ENCODE measurements at regions not wholly inside any gene's neighbourhood (a gene's known extent, or its start where the extent isn't known, plus 50 kb on each side); places are given as distances from the start of the nearest gene placed in this dataset.
"Not testable (repeated sequence)": the region's sequence is repeated elsewhere in the genome, so short reads cannot be mapped to it uniquely, and the experiment has no call there.

DNA sequence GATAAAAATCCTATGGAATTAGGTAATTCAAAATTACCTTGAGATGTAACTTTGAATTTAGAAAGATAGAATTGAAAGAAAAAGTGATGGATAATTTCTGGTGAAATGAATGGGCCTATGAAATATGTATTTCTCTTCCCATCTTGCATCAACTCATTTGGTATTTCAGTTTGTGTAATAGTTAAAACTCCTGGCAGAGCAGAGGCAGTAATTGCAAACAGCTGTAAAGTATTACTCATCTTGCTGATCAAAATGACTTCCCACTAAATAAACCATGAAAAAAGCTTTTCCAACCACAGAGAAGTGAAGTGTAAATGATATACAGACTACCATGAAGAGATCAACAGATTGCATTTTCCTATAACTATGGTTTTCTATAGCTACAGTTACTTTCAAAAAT lies 471.0 kb downstream of the TUBA3C start:
- ATAC-seq; DNase-seq; intact Hi-C loops (cut with micrococcal nuclease): not testable (repeated sequence)

DNA sequence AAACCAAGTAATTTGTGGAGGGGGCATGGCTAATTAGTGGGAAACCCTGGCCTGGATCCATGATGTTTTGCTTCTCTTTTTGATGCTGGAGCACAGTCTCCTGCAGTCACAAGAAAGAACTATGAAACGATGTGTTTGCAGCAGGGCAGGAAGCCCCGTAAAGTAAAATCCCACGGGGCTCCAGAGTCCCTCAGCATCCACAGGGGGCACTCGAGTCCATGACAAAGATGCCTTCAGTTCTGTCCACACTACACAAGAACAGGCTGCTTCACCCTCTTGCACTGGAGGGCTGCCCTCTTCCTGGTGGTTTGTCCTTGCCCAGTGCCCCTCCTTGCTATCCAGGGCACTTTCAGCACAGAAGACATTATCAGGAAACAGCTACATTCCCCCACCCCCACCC lies 475.1 kb downstream of the TUBA3C start:
- DNase-seq; ATAC-seq; intact Hi-C loops (cut with micrococcal nuclease): not testable (repeated sequence)

GRCh38 chr13:18702464-18703247 lies 479.0 kb downstream of the TUBA3C start:
- ATAC-seq; intact Hi-C loops (cut with micrococcal nuclease); DNase-seq: not testable (repeated sequence)

DNA sequence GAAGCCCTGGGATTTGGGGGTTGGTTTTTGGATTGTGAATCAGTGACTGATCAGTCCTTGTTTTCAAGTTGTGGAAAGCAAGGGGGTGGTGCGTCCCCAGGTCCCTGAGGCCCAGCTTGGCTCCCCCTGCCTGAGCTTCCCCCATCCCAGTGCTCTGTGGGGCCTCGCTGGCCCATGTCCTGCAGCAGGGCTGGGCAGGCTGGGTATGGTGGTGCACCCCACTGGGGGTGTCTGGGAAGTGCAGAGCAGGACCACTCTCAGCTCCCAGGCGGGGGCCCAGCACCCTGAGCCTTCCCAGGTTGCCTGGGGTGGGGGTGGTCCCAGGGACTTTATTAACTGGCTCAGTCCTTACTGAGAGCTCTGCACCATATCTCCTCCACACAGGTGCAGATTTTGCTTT lies 483.3 kb downstream of the TUBA3C start:
- DNase-seq; intact Hi-C loops (cut with micrococcal nuclease); ATAC-seq: not testable (repeated sequence)

GRCh38 chr13:18697851-18698250 lies 483.8 kb downstream of the TUBA3C start:
- ATAC-seq; intact Hi-C loops (cut with micrococcal nuclease); DNase-seq: not testable (repeated sequence)

- ATAC-seq; DNase-seq; intact Hi-C loops (cut with micrococcal nuclease): not testable (repeated sequence)
These were observed 484.4 kb downstream of the TUBA3C start for GRCh38 chr13:18697221-18697620.

- ATAC-seq; DNase-seq; intact Hi-C loops (cut with micrococcal nuclease): not testable (repeated sequence)
These were observed 504.2 kb downstream of the TUBA3C start for GRCh38 chr13:18677403-18677802.

- intact Hi-C loops (cut with micrococcal nuclease); ATAC-seq; DNase-seq: not testable (repeated sequence)
These were observed 506.4 kb downstream of the TUBA3C start for GRCh38 chr13:18675268-18675667.

- ATAC-seq; DNase-seq; intact Hi-C loops (cut with micrococcal nuclease): not testable (repeated sequence)
These were observed 507.8 kb downstream of the TUBA3C start for GRCh38 chr13:18673794-18674193.

DNA sequence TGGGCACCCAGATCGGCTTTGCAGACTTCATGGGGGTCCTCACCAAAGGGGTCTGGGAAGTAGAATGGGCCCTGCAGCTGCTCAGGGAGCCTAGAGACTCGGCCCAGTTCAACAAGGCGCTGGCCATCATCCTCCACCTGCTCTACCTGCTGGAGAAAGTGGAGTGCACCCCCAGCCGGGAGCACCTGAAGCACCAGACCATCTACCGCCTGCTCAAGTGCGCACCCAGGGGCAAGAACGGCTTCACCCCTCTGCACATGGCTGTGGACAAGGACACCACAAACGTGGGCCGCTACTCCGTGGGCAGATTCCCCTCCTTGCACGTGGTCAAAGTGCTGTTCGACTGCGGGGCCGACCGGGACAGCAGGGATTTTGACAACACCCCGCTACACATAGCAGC lies 515.0 kb downstream of the TUBA3C start:
- DNase-seq; ATAC-seq; intact Hi-C loops (cut with micrococcal nuclease): not testable (repeated sequence)

GRCh38 chr13:18665716-18666115 lies 515.9 kb downstream of the TUBA3C start:
- peak; percentile 25 for DNase-seq
- ATAC-seq; intact Hi-C loops (cut with micrococcal nuclease): not testable (repeated sequence)

- DNase-seq; intact Hi-C loops (cut with micrococcal nuclease); ATAC-seq: not testable (repeated sequence)
These were observed 516.5 kb downstream of the TUBA3C start for GRCh38 chr13:18665124-18665523.

DNA sequence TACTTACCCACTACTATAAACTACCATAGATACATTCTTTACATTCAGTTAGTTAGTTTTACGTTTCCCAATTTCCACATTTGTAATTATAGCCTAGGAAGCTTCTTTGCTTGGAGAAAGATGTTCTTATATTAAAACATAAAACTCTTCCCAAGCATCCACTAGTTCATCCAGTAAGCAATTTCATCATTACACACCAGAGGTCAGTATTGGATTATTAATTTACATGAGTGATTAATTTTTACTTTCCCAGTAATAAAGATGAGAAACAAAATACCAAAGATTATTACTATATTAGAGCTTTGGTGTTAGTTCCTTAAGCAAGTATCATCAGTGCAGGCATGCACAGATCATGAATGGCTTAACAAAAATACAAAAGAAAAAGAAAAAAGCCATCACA lies 518.4 kb downstream of the TUBA3C start:
- ATAC-seq; intact Hi-C loops (cut with micrococcal nuclease); DNase-seq: not testable (repeated sequence)

GRCh38 chr13:18643644-18644172 lies 537.9 kb downstream of the TUBA3C start:
- intact Hi-C loops (cut with micrococcal nuclease); ATAC-seq: not testable (repeated sequence)

GRCh38 chr13:18628928-18629327 lies 552.7 kb downstream of the TUBA3C start:
- intact Hi-C loops (cut with micrococcal nuclease); DNase-seq; ATAC-seq: not testable (repeated sequence)

More at GRCh38 chr13:18643644-18644172, 537.9 kb downstream of the TUBA3C start:
- peak; percentile 43 for DNase-seq

DNA sequence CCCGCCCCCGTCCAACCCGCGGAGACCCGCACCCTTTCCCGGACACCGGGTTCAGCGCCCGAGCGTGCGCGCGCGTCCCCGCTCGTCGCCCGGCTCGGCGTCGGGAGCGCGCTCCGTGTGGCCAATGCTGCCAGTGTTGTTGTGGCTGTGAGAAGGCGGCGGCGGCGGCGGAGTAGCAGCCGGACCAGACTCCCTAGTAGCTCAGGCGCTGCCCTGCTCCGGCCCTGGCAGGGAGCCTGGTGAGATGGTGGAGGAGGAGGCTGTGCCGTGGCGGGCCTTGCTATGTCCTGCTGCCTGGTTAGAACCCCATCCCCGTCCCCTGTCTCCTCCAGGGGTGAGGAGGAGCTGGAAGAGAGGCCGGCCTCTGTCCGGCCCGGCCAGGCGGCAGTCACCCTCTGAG lies 553.2 kb downstream of the TUBA3C start:
- no peak for DNase-seq
- ATAC-seq: no peak
- intact Hi-C loops (cut with micrococcal nuclease): no loop called here

DNA sequence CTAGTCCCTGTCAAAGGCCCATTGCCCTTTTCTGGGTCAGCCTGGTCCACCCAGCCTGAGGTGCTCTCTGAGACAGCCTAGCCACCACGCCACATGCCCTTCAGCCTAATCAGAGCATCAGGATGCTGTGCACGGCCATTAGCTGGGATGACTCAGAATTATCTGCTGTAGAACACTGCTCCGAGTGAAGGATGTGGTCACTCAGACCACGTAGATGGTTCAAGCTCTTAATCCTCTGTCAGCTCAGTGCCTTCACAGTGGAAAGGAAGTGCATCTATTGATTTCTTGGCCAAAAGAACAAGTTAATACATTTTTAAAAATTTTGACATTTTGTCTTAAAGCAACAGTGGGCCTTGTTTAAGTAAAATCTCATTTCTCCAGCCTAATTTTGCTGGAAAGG lies 557.6 kb downstream of the TUBA3C start:
- ATAC-seq; DNase-seq; intact Hi-C loops (cut with micrococcal nuclease): not testable (repeated sequence)

GRCh38 chr13:18618442-18618841 lies 563.2 kb downstream of the TUBA3C start:
- DNase-seq; intact Hi-C loops (cut with micrococcal nuclease); ATAC-seq: not testable (repeated sequence)

GRCh38 chr13:18610476-18610875 lies 571.1 kb downstream of the TUBA3C start:
- intact Hi-C loops (cut with micrococcal nuclease); DNase-seq; ATAC-seq: not testable (repeated sequence)

DNA sequence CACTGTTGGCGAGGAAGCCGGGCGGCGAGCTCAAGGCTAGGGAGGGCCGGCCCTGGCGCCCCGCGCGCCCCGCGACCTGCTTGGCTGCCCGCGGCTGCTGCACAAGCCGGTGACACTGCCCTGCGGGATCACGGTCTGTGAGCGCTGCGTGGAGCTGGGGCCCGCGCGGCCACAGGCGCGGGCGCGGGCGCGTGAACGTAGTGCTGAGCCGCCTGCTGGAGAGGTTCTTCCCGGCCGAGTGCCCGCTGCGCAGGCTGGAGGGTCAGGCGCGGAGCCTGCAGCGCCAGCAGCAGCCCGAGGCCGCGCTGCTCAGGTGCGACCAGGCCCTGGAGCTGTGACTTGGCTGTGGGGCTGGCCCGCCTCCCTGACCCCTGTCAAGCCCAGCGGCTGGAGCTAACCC lies 572.3 kb downstream of the TUBA3C start:
- DNase-seq; ATAC-seq; intact Hi-C loops (cut with micrococcal nuclease): not testable (repeated sequence)
